DND-41 (cell line): ENCODE measurements at regions not wholly inside any gene's neighbourhood (a gene's known extent, or its start where the extent isn't known, plus 50 kb on each side); places are given as distances from the start of the nearest gene placed in this dataset.

Experiments
- EZH2 ChIP-seq: IDR thresholded peaks from 3 replicates; pipeline ENCODE4 v1.6.1; 2012; ENCODE audit warnings: borderline replicate concordance, low read depth, mild to moderate bottlenecking, moderate library complexity, low read length, inconsistent platforms; ENCODE audit not compliant: severe bottlenecking
- TF ChIP-seq, protein P1 (sequence below): IDR thresholded peaks from 2 replicates; pipeline ENCODE4 v1.5.1; 2012; ENCODE audit warnings: borderline replicate concordance, low read length, moderate library complexity, mild to moderate bottlenecking; ENCODE audit not compliant: poor library complexity, severe bottlenecking; ENCODE audit errors: extremely low read depth

DNA sequence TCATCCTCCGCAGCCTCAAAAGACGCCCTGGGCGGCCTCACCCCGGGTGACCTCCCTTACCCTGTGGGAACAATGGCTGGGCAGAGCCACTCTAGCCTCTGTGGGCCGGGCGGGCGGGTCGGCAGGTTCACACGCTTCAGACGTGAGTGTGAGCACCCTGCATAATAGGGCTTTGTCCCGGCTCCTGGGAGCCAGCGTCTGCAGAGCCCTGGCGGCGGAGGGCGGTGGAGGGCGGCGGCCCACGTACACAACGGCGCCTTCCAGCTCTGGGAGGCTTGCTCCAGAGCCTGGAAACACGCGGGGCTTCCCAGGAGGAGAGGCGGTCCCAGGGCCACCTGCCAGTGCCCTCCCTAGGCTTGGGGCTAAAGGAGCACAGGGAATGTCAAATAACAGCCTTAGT is 205.6 kb downstream of the BCL11B start:
- TF ChIP-seq, protein P1, sequence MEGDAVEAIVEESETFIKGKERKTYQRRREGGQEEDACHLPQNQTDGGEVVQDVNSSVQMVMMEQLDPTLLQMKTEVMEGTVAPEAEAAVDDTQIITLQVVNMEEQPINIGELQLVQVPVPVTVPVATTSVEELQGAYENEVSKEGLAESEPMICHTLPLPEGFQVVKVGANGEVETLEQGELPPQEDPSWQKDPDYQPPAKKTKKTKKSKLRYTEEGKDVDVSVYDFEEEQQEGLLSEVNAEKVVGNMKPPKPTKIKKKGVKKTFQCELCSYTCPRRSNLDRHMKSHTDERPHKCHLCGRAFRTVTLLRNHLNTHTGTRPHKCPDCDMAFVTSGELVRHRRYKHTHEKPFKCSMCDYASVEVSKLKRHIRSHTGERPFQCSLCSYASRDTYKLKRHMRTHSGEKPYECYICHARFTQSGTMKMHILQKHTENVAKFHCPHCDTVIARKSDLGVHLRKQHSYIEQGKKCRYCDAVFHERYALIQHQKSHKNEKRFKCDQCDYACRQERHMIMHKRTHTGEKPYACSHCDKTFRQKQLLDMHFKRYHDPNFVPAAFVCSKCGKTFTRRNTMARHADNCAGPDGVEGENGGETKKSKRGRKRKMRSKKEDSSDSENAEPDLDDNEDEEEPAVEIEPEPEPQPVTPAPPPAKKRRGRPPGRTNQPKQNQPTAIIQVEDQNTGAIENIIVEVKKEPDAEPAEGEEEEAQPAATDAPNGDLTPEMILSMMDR, result no peak
- no peak for TF ChIP-seq EZH2
